ENCODE measurements at regions not wholly inside any gene's neighbourhood (a gene's known extent, or its start where the extent isn't known, plus 50 kb on each side); places are given as distances from the start of the nearest gene placed in this dataset.
"Not testable (repeated sequence)": the region's sequence is repeated elsewhere in the genome, so short reads cannot be mapped to it uniquely, and the experiment has no call there.

GRCh38 chr18:78271790-78272189 lies 707.8 kb upstream of the SALL3 start:
- no peak overlapping the region for H2BK5ac ChIP-seq (ENCODE audit: low read length)
- no peak overlapping the region for H2AFZ ChIP-seq (ENCODE audit: low read length)
- H3K4me3 ChIP-seq (ENCODE audit: low read length in 2 of 2): no peak overlapping the region
- no peak overlapping the region for H2AK5ac ChIP-seq (ENCODE audit: low read depth, low read length)
- no peak overlapping the region for H2BK120ac ChIP-seq (ENCODE audit: low read depth, low read length)
- H3K36me3 ChIP-seq (replicated peaks in 1 of 2; ENCODE audit: control insufficient read depth in 2 of 2, insufficient read depth in 2 of 2, low read length in 2 of 2): no peaks in the 10 kb centered on the region
- H3K79me1 ChIP-seq (ENCODE audit: low read depth, low read length): no peaks in the 10 kb centered on the region
- H2BK15ac ChIP-seq (ENCODE audit: low read length): no peak overlapping the region
- H3K23ac ChIP-seq (ENCODE audit: low read depth, low read length, poor library complexity): no peak overlapping the region
- no peak overlapping the region for H3K18ac ChIP-seq (ENCODE audit: low read length)
- no peaks in the 10 kb centered on the region for H3K4me1 ChIP-seq (ENCODE audit: control insufficient read depth in 2 of 2, insufficient read depth in 1 of 2, low read depth in 1 of 2, low read length in 2 of 2)
- no peak for DNase-seq (ENCODE audit: low spot score)
- no peaks in the 10 kb centered on the region for H3K9me3 ChIP-seq (replicated peaks in 1 of 2; ENCODE audit: control insufficient read depth in 2 of 2, insufficient read depth in 1 of 2, low read depth in 1 of 2, low read length in 2 of 2)
- no peak overlapping the region for H4K8ac ChIP-seq (ENCODE audit: low read depth, low read length)
- no peak overlapping the region for H2BK12ac ChIP-seq (ENCODE audit: low read length)
- no peak overlapping the region for H3K4ac ChIP-seq (ENCODE audit: low read length)
- no peak overlapping the region for H3K27ac ChIP-seq (replicated peaks; ENCODE audit: low read length)
- H3K4me2 ChIP-seq (ENCODE audit: insufficient read depth, low read length, poor library complexity, severe bottlenecking): no peak overlapping the region
- H3K9ac ChIP-seq (ENCODE audit: low read depth, low read length, poor library complexity): no peak overlapping the region
- no peak overlapping the region for H3K14ac ChIP-seq (ENCODE audit: low read length)
- no peaks in the 10 kb centered on the region for H3K27me3 ChIP-seq (ENCODE audit: control insufficient read depth in 3 of 3, insufficient read depth in 3 of 3, low read depth in 1 of 3, low read length in 3 of 3)
- no CpG with 5 or more reads among the region's 9 CpGs for WGBS, 2 donors (ENCODE audit: extremely low coverage in 2 of 2, insufficient read length in 2 of 2, insufficient replicate concordance in 1 of 2)
- H4K91ac ChIP-seq (ENCODE audit: low read depth, low read length, poor library complexity): no peak overlapping the region

GRCh38 chr18:78273876-78274275 lies 705.7 kb upstream of the SALL3 start:
- Histone ChIP-seq H3K14ac (ENCODE audit: low read length) (no peak overlapping the region), H3K9ac (ENCODE audit: low read depth, low read length, poor library complexity) (no peak overlapping the region), H2BK5ac (ENCODE audit: low read length) (no peak overlapping the region), H3K4ac (ENCODE audit: low read length) (no peak overlapping the region), H3K9me3 (replicated peaks in 1 of 2; ENCODE audit: control insufficient read depth in 2 of 2, insufficient read depth in 1 of 2, low read depth in 1 of 2, low read length in 2 of 2) (no peaks in the 10 kb centered on the region), H2AK5ac (ENCODE audit: low read depth, low read length) (no peak overlapping the region), H3K18ac (ENCODE audit: low read length) (no peak overlapping the region), H4K91ac (ENCODE audit: low read depth, low read length, poor library complexity) (no peak overlapping the region), H3K4me2 (ENCODE audit: insufficient read depth, low read length, poor library complexity, severe bottlenecking) (no peak overlapping the region), H4K8ac (ENCODE audit: low read depth, low read length) (no peak overlapping the region), H2BK12ac (ENCODE audit: low read length) (no peak overlapping the region), H3K27ac (replicated peaks; ENCODE audit: low read length) (no peak overlapping the region), H3K27me3 (ENCODE audit: control insufficient read depth in 3 of 3, insufficient read depth in 3 of 3, low read depth in 1 of 3, low read length in 3 of 3) (no peaks in the 10 kb centered on the region), H3K23ac (ENCODE audit: low read depth, low read length, poor library complexity) (no peak overlapping the region), H2AFZ (ENCODE audit: low read length) (no peak overlapping the region), H2BK15ac (ENCODE audit: low read length) (no peak overlapping the region), H3K4me1 (ENCODE audit: control insufficient read depth in 2 of 2, insufficient read depth in 1 of 2, low read depth in 1 of 2, low read length in 2 of 2) (no peaks in the 10 kb centered on the region), H2BK120ac (ENCODE audit: low read depth, low read length) (no peak overlapping the region), H3K36me3 (replicated peaks in 1 of 2; ENCODE audit: control insufficient read depth in 2 of 2, insufficient read depth in 2 of 2, low read length in 2 of 2) (no peaks in the 10 kb centered on the region), H3K79me1 (ENCODE audit: low read depth, low read length) (no peaks in the 10 kb centered on the region), H3K4me3 (ENCODE audit: low read length in 2 of 2) (no peak overlapping the region)
- DNase-seq (ENCODE audit: low spot score): no peak

- not testable (repeated sequence) for H3K79me1 ChIP-seq (ENCODE audit: low read depth, low read length); H2AFZ ChIP-seq (ENCODE audit: low read length); DNase-seq (ENCODE audit: low spot score); H3K18ac ChIP-seq (ENCODE audit: low read length); H3K23ac ChIP-seq (ENCODE audit: low read depth, low read length, poor library complexity); H2AK5ac ChIP-seq (ENCODE audit: low read depth, low read length); H2BK5ac ChIP-seq (ENCODE audit: low read length); H3K27ac ChIP-seq (replicated peaks; ENCODE audit: low read length); H3K9ac ChIP-seq (ENCODE audit: low read depth, low read length, poor library complexity); H3K4me3 ChIP-seq (ENCODE audit: low read length in 2 of 2); H3K4me1 ChIP-seq (ENCODE audit: control insufficient read depth in 2 of 2, insufficient read depth in 1 of 2, low read depth in 1 of 2, low read length in 2 of 2); H3K14ac ChIP-seq (ENCODE audit: low read length); H4K91ac ChIP-seq (ENCODE audit: low read depth, low read length, poor library complexity); H3K9me3 ChIP-seq (replicated peaks in 1 of 2; ENCODE audit: control insufficient read depth in 2 of 2, insufficient read depth in 1 of 2, low read depth in 1 of 2, low read length in 2 of 2); H2BK120ac ChIP-seq (ENCODE audit: low read depth, low read length); H3K4me2 ChIP-seq (ENCODE audit: insufficient read depth, low read length, poor library complexity, severe bottlenecking); H4K8ac ChIP-seq (ENCODE audit: low read depth, low read length); H3K27me3 ChIP-seq (ENCODE audit: control insufficient read depth in 3 of 3, insufficient read depth in 3 of 3, low read depth in 1 of 3, low read length in 3 of 3); H3K36me3 ChIP-seq (replicated peaks in 1 of 2; ENCODE audit: control insufficient read depth in 2 of 2, insufficient read depth in 2 of 2, low read length in 2 of 2); H3K4ac ChIP-seq (ENCODE audit: low read length); H2BK12ac ChIP-seq (ENCODE audit: low read length); H2BK15ac ChIP-seq (ENCODE audit: low read length)
- WGBS, 2 donors (ENCODE audit: extremely low coverage in 2 of 2, insufficient read length in 2 of 2, insufficient replicate concordance in 1 of 2): no CpG with 5 or more reads among the region's 7 CpGs
Observed at GRCh38 chr18:78283425-78283824, 696.2 kb upstream of the SALL3 start.

- peaks cover 0 to 3% of the 10 kb centered on the region in 2 donors for H3K4me1 ChIP-seq (ENCODE audit: control insufficient read depth in 2 of 2, insufficient read depth in 1 of 2, low read depth in 1 of 2, low read length in 2 of 2)
- H3K9ac ChIP-seq (ENCODE audit: low read depth, low read length, poor library complexity): no peak overlapping the region
- H3K18ac ChIP-seq (ENCODE audit: low read length): no peak overlapping the region
- no peak for DNase-seq (ENCODE audit: low spot score)
- H3K23ac ChIP-seq (ENCODE audit: low read depth, low read length, poor library complexity): no peak overlapping the region
- no peaks in the 10 kb centered on the region for H3K79me1 ChIP-seq (ENCODE audit: low read depth, low read length)
- no peaks in the 10 kb centered on the region for H3K36me3 ChIP-seq (replicated peaks in 1 of 2; ENCODE audit: control insufficient read depth in 2 of 2, insufficient read depth in 2 of 2, low read length in 2 of 2)
- no peaks in the 10 kb centered on the region for H3K9me3 ChIP-seq (replicated peaks in 1 of 2; ENCODE audit: control insufficient read depth in 2 of 2, insufficient read depth in 1 of 2, low read depth in 1 of 2, low read length in 2 of 2)
- H2BK15ac ChIP-seq (ENCODE audit: low read length): no peak overlapping the region
- no peak overlapping the region for H3K27ac ChIP-seq (replicated peaks; ENCODE audit: low read length)
- no peak overlapping the region for H2BK120ac ChIP-seq (ENCODE audit: low read depth, low read length)
- no peak overlapping the region for H2AK5ac ChIP-seq (ENCODE audit: low read depth, low read length)
- no peak overlapping the region for H2AFZ ChIP-seq (ENCODE audit: low read length)
- H3K27me3 ChIP-seq (ENCODE audit: control insufficient read depth in 3 of 3, insufficient read depth in 3 of 3, low read depth in 1 of 3, low read length in 3 of 3): no peaks in the 10 kb centered on the region
- WGBS, 2 donors (ENCODE audit: extremely low coverage in 2 of 2, insufficient read length in 2 of 2, insufficient replicate concordance in 1 of 2): no CpG with 5 or more reads among the region's 13 CpGs
- no peak overlapping the region for H2BK5ac ChIP-seq (ENCODE audit: low read length)
- no peak overlapping the region for H4K91ac ChIP-seq (ENCODE audit: low read depth, low read length, poor library complexity)
- H3K4me2 ChIP-seq (ENCODE audit: insufficient read depth, low read length, poor library complexity, severe bottlenecking): no peak overlapping the region
- H4K8ac ChIP-seq (ENCODE audit: low read depth, low read length): no peak overlapping the region
- no peak overlapping the region for H3K4ac ChIP-seq (ENCODE audit: low read length)
- no peak overlapping the region for H3K4me3 ChIP-seq (ENCODE audit: low read length in 2 of 2)
- H2BK12ac ChIP-seq (ENCODE audit: low read length): no peak overlapping the region
- H3K14ac ChIP-seq (ENCODE audit: low read length): no peak overlapping the region
Observed at GRCh38 chr18:78292618-78293380, 686.8 kb upstream of the SALL3 start.

Measured in neuronal stem cell (in vitro differentiated cells).